Fibroblast of villous mesenchyme (primary cell): ENCODE measurements at regions not wholly inside any gene's neighbourhood (a gene's known extent, or its start where the extent isn't known, plus 50 kb on each side); places are given as distances from the start of the nearest gene placed in this dataset.

Experiments
- DNase-seq: peaks from one replicate; pipeline ENCODE4 v3.0.0-alpha.2; 2010; ENCODE audit warnings: low read depth
- H3K4me3 ChIP-seq: 2 replicates; pipeline ENCODE4 v1.5.1; 2011; ENCODE audit warnings: low read depth, mild to moderate bottlenecking, low read length
- TF ChIP-seq, protein P1 (sequence below): IDR thresholded peaks from 2 replicates; pipeline ENCODE4 v1.5.1; 2012; ENCODE audit warnings: low read depth, mild to moderate bottlenecking, low read length; ENCODE audit not compliant: insufficient read depth

DNA sequence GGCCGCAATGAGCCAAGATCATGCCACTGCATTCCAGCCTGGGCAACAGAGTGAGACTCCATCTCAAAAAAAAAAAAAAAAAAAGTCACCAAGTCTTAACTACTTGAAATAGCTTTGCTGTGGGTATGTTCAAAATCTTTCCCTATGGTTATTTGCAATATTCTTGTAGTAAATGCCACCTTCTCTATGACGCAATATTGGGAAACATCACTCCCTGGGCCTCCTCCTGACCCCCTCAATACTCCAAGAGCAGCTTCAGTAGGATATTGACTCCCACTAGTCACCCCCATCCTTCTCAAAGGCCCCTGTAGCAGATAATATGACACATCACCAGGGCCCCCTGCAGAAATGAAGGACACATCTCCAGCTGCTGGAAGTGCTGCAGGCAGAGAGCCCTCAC lies 137.8 kb downstream of the AIPL1 start:
- no peak for DNase-seq
- TF ChIP-seq, protein P1, sequence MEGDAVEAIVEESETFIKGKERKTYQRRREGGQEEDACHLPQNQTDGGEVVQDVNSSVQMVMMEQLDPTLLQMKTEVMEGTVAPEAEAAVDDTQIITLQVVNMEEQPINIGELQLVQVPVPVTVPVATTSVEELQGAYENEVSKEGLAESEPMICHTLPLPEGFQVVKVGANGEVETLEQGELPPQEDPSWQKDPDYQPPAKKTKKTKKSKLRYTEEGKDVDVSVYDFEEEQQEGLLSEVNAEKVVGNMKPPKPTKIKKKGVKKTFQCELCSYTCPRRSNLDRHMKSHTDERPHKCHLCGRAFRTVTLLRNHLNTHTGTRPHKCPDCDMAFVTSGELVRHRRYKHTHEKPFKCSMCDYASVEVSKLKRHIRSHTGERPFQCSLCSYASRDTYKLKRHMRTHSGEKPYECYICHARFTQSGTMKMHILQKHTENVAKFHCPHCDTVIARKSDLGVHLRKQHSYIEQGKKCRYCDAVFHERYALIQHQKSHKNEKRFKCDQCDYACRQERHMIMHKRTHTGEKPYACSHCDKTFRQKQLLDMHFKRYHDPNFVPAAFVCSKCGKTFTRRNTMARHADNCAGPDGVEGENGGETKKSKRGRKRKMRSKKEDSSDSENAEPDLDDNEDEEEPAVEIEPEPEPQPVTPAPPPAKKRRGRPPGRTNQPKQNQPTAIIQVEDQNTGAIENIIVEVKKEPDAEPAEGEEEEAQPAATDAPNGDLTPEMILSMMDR, result no peak
- no peak overlapping the region for H3K4me3 ChIP-seq

DNA sequence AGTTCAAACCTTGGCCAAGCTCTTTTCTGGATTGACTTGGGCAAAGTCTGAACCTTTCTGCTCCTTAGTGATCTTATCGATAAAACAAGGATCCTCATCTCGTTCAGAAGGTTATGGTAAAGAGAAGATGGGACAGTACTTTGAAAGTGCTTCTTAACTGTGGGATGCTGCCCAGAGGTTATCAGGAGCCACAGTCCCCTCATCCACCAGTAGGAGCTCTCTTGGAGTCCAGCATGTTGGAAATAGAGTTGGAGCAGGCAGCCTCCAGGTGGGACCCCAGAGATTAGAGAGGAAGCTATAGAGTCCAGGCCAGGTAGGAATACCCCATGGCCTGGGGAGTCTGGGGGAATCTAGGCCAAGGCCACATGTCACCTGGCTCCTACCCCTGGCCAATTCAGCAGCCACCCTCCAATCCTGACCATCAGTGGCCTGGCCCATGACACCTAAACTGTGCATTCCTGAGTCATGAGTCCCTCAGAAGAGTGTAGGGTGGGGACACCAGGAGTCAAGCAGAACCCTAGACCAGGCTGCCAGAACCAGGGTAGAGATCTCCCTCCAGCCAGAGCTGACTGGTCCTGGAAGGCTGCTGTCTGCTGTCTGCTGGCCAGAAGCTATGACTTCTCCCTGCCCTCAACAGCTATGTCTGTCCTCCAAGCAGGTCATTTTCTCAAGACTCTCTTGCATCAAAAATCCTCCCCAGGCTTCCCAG lies 144.3 kb downstream of the AIPL1 start:
- no peak for DNase-seq
- no peak overlapping the region for H3K4me3 ChIP-seq
- TF ChIP-seq, protein P1, result no peak

DNA sequence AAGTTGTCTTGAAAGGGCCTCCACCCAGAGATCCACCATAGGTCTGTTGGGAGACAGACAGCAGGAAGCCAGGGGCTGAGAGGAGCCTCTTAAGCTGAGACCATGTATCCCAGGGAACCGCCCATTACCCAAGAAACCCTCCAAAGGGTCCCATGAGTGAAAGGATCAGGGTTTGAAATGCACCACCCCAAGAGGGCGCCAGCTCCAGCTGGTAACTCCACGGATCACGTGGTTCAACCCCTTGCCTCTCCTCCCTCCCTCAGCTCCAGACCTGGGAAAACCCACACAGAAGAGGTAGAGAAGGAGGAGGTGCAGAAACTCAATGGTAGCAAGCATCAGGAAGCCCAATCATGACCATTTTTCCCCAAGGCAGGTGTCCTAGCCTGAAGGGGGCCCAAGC lies 148.7 kb downstream of the AIPL1 start:
- TF ChIP-seq, protein P1, result no peak
- no peak for DNase-seq
- no peak overlapping the region for H3K4me3 ChIP-seq

DNA sequence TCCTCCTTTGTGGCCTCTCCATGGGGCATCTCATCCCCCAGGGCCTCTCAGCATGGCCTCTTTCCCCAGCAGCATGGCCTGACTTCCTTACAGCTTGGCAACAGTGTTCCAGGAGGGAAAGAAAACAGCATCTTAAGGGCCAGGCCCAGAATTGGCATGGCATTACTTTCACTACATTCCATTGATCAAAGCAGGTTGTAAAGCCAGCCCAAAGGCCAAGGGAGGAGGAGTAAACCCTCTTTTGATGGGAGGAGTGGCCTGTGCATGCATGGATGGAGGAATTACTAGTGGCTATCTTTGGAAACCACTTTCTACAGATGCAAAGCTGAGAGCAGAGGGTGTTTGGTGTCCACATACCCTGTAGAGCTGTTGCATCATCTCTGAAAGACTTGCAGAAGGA lies 149.4 kb downstream of the AIPL1 start:
- DNase-seq, result no peak
- H3K4me3 ChIP-seq, result no peak overlapping the region
- TF ChIP-seq, protein P1, result no peak

DNA sequence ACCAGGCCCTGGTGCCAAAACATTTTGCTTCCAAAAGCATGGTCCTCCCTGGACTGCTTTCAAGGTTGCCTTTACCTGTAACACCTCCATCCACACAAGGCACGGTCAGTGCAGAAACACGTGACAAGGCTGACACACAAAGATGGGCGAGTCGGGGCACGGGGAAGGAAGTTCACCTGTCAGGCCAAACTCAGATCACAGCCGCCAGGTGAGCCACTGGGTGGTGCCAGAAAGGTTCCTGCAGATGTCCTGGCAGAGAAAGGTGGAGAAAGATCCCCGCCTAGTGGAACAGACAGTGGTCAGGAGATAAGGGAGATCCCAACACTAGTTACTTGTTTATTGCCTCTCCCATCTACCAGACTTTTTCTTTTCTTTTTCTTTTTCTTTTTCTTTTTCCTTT lies 155.3 kb downstream of the AIPL1 start:
- TF ChIP-seq, protein P1, result no peak
- no peak for DNase-seq
- H3K4me3 ChIP-seq, result no peak overlapping the region

DNA sequence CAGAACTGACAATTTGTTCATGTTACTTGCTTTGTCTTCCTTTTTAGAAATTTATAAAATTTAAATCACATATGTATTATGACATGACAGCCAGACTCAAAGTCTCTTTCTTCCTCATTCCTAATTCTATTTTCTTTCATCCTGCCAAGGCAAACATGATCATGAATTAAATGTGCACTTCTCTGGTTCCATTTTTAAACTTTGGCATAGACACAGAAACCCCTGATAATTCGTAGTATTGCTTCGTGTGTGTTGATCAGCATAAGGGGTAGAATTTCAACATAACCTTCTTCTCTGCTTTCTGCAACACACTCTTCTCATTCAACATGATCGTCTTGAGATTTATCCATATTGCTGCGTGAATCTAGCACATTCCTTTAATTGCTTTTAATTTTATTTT lies 156.5 kb downstream of the AIPL1 start:
- TF ChIP-seq, protein P1, result no peak
- no peak overlapping the region for H3K4me3 ChIP-seq
- DNase-seq, result no peak

DNA sequence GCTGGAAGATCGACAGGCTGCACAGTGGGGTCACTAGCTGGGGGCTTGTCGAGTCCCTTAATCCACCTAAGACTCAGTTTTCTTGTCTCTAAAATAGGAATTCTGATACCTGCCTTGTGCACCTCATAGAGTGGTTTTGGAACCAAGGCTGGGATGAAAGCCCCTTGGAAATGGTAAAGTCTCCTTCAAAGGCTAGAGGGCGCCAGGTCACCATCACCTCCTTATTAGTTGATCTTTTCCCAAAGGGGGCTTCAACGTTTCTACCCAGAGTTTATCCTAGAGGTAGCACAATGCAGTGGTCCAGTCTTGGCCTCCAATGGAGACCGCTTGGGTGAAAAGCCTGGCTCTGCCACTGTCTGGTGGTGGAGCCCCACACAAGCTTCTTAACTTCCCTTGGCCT lies 158.2 kb downstream of the AIPL1 start:
- no peak for DNase-seq
- TF ChIP-seq, protein P1, result no peak

More for the DNA sequence above, 158.2 kb downstream of the AIPL1 start:
- H3K4me3 ChIP-seq, result no peak overlapping the region
